IMR-90 (cell line): ENCODE measurements at regions not wholly inside any gene's neighbourhood (a gene's known extent, or its start where the extent isn't known, plus 50 kb on each side); places are given as distances from the start of the nearest gene placed in this dataset.
A peak's percentile ranks its signal among the peaks of the same experiment; 100 is the strongest.

Experiments
- ATAC-seq: fragments of 200-7000 bp; cut with Tn5 transposase; 2 replicates; pipeline ENCODE4 v1.9.1; 2020; ENCODE audit warnings: low read depth, mild to moderate bottlenecking, moderate library complexity
- BruUV-seq: library from RNA; stranded (reverse); fragments of 400-500 nt; replicated peaks from 2 replicates; lab custom pipeline; 2021; lab: Mats Ljungman, UMichigan
- CTCF ChIA-PET: fragments of 300-600 bp; formaldehyde crosslinking; extraction: SDS; loops from one replicate; lab custom pipeline; 2021; ENCODE audit warnings: antibody characterized with exemption; lab: Yijun Ruan, JAX
- POLR2A ChIA-PET: fragments of 300-600 bp; sonication (Branson Sonifier 250); formaldehyde crosslinking; loops from one replicate; lab custom pipeline; 2022; ENCODE audit warnings: antibody characterized with exemption; ENCODE audit not compliant: unreplicated experiment; lab: Charles Lee
- DNase-seq: peaks from one replicate; pipeline ENCODE4 v3.0.0; 2013
- H2AFZ ChIP-seq: replicated peaks from 2 replicates; pipeline ENCODE3; 2013; ENCODE audit warnings: low read length, mild to moderate bottlenecking; ENCODE audit not compliant: poor library complexity
- H2AK5ac ChIP-seq: 2 replicates; pipeline ENCODE4 v1.6.1; 2013; ENCODE audit warnings: low read depth, low read length, inconsistent platforms
- H2AK9ac ChIP-seq: replicated peaks from 2 replicates; pipeline ENCODE3; 2013; ENCODE audit warnings: mild to moderate bottlenecking, low read depth, low read length, moderate library complexity; ENCODE audit not compliant: poor library complexity
- H2BK120ac ChIP-seq: 2 replicates; pipeline ENCODE4 v1.6.1; 2013; ENCODE audit warnings: low read depth, low read length, inconsistent platforms
- H2BK15ac ChIP-seq: 3 replicates; pipeline ENCODE4 v1.6.1; 2013; ENCODE audit warnings: low read depth, low read length, inconsistent platforms
- H2BK20ac ChIP-seq: 2 replicates; pipeline ENCODE4 v1.6.1; 2013; ENCODE audit warnings: low read depth, mild to moderate bottlenecking, inconsistent platforms, low read length, moderate library complexity
- H2BK5ac ChIP-seq: 2 replicates; pipeline ENCODE4 v1.6.1; 2013; ENCODE audit warnings: mild to moderate bottlenecking, low read depth, low read length, inconsistent platforms; ENCODE audit not compliant: poor library complexity, severe bottlenecking
- H3K14ac ChIP-seq: replicated peaks from 2 replicates; pipeline ENCODE4 v1.6.1; 2013; ENCODE audit warnings: low read depth, low read length, inconsistent platforms
- H3K18ac ChIP-seq: 2 replicates; pipeline ENCODE4 v1.6.1; 2013; ENCODE audit warnings: low read depth, low read length, control low read depth
- H3K23ac ChIP-seq: 2 replicates; pipeline ENCODE4 v1.6.1; 2013; ENCODE audit warnings: low read depth, low read length, inconsistent platforms
- H3K27ac ChIP-seq: 2 replicates; pipeline ENCODE4 v1.5.1; 2013; ENCODE audit warnings: mild to moderate bottlenecking, control low read depth, low read length; ENCODE audit not compliant: insufficient read depth
- H3K27me3 ChIP-seq: 2 replicates; pipeline ENCODE4 v1.6.1; 2013; ENCODE audit warnings: low read length; ENCODE audit not compliant: control insufficient read depth, insufficient read depth
- H3K36me3 ChIP-seq: 2 replicates; pipeline ENCODE4 v1.6.1; 2013; ENCODE audit warnings: low read length, mixed read lengths; ENCODE audit not compliant: control insufficient read depth, insufficient read depth
- H3K4ac ChIP-seq: 2 replicates; pipeline ENCODE4 v1.6.1; 2013; ENCODE audit warnings: low read depth, low read length, inconsistent platforms
- H3K4me1 ChIP-seq: 2 replicates; pipeline ENCODE4 v1.6.1; 2013; ENCODE audit warnings: low read length, mixed read lengths; ENCODE audit not compliant: control insufficient read depth, insufficient read depth
- H3K4me2 ChIP-seq: 2 replicates; pipeline ENCODE4 v1.6.1; 2013; ENCODE audit warnings: low read depth, mild to moderate bottlenecking, control low read depth, low read length, moderate library complexity
- H3K4me3 ChIP-seq: 2 replicates; pipeline ENCODE4 v1.5.1; 2013; ENCODE audit warnings: low read depth, mild to moderate bottlenecking, control low read depth, low read length, moderate library complexity; ENCODE audit not compliant: insufficient read depth
- H3K56ac ChIP-seq: 2 replicates; pipeline ENCODE4 v1.6.1; 2013; ENCODE audit warnings: low read length, inconsistent platforms; ENCODE audit not compliant: insufficient read depth; ENCODE audit errors: extremely low read depth
- H3K79me1 ChIP-seq, 2 experiments: 2 replicates each; pipeline ENCODE4 v1.6.1; 2013; ENCODE audit warnings: low read length in 2 of 2, inconsistent platforms in 1 of 2, low read depth in 1 of 2
- H3K9ac ChIP-seq: 2 replicates; pipeline ENCODE4 v1.6.1; 2013; ENCODE audit warnings: low read depth, low read length, control low read depth
- H3K9me1 ChIP-seq: 2 replicates; pipeline ENCODE4 v1.6.1; 2013; ENCODE audit warnings: low read length, inconsistent platforms; ENCODE audit not compliant: insufficient read depth
- H3K9me3 ChIP-seq: 2 replicates; pipeline ENCODE4 v1.6.1; 2013; ENCODE audit warnings: low read length; ENCODE audit not compliant: control insufficient read depth, insufficient read depth
- H4K20me1 ChIP-seq: 2 replicates; pipeline ENCODE4 v1.6.1; 2013; ENCODE audit warnings: low read length, inconsistent platforms; ENCODE audit not compliant: insufficient read depth
- H4K5ac ChIP-seq: 2 replicates; pipeline ENCODE4 v1.6.1; 2013; ENCODE audit warnings: mild to moderate bottlenecking, low read depth, low read length, control low read depth
- H4K8ac ChIP-seq, 2 experiments: 2 replicates each; pipeline ENCODE4 v1.6.1; 2013; ENCODE audit warnings: low read depth in 2 of 2, low read length in 2 of 2, control low read depth in 1 of 2, inconsistent platforms in 1 of 2
- H4K91ac ChIP-seq: 2 replicates; pipeline ENCODE4 v1.6.1; 2013; ENCODE audit warnings: low read depth, low read length, inconsistent platforms; ENCODE audit not compliant: insufficient read depth
- BHLHE40 ChIP-seq: fragments of 150-350 bp; IDR thresholded peaks from 2 replicates; pipeline ENCODE4 v1.6.1; 2016; ENCODE audit warnings: mild to moderate bottlenecking, low read depth, low read length
- MAFK ChIP-seq: IDR thresholded peaks from 2 replicates; pipeline ENCODE4 v1.6.1; 2012; ENCODE audit warnings: low read depth, low read length, improper control_type of control experiment
- MAZ ChIP-seq: IDR thresholded peaks from 2 replicates; pipeline ENCODE4 v1.6.1; 2012; ENCODE audit warnings: low read depth, mild to moderate bottlenecking, low read length, improper control_type of control experiment, moderate library complexity, borderline replicate concordance
- NFE2L2 ChIP-seq: fragments of 150-350 bp; IDR thresholded peaks from 2 replicates; pipeline ENCODE4 v1.6.1; 2016; ENCODE audit warnings: low read depth, mild to moderate bottlenecking, low read length
- WGBS, 2 experiments: methylation state at CpG; one replicate each; pipeline versions ENCODE4 v1.1.5 to v1.1.7; 2013; ENCODE audit warnings: missing lambda C conversion rate in 2 of 2; ENCODE audit not compliant: insufficient read length in 1 of 2; ENCODE audit errors: extremely low coverage in 2 of 2; 5-methylcytosine and 5-hydroxymethylcytosine counted together
- dilution Hi-C: fragments of 300-500 bp; cut with HindIII; formaldehyde crosslinking; loops from one replicate; pipeline ENCODE4 v1.14.3; 2018; ENCODE audit warnings: low sequenced_read_pairs; ENCODE audit not compliant: unreplicated experiment
- in situ Hi-C: fragments of 300-500 bp; cut with MboI; formaldehyde crosslinking; loops from 3 replicates; pipeline ENCODE4 v1.14.3; 2019; ENCODE audit warnings: low sequenced_read_pairs, inconsistent platforms, mixed read lengths
- intact Hi-C: fragments of 100-400 bp; cut with micrococcal nuclease; formaldehyde crosslinking; loops from 2 replicates; pipeline ENCODE4 v1.10.0; 2022

- Histone ChIP-seq H3K9ac (no peak overlapping the region), H3K14ac (peak overlapping the region; percentile 60; the same call in 1 of the 2 replicates), H3K4me1 (peaks cover 7% of the 10 kb centered on the region), H3K18ac (no peak overlapping the region; the same call in 1 of the 2 replicates), H2BK15ac (peak overlapping the region; percentile 89; the same call in 2 of the 3 replicates), H3K23ac (peak overlapping the region; percentile 56; the same call in 1 of the 2 replicates), H2AK9ac (no peak overlapping the region), H4K20me1 (no peaks in the 10 kb centered on the region), H2AFZ (no peak overlapping the region), H3K4ac (peak overlapping the region; percentile 41), H3K79me1 (no peaks in the 10 kb centered on the region), H3K27ac (no peak overlapping the region), H3K4me2 (no peak overlapping the region), H2BK5ac (peak overlapping the region; percentile 20), H4K91ac (0 out of 2 replicates have a peak overlapping the region, but pooled peaks have one; percentile 16), H3K56ac (no peak overlapping the region), H4K5ac (peak overlapping the region; percentile 13; the same call in 1 of the 2 replicates), H2AK5ac (0 out of 2 replicates have a peak overlapping the region, but pooled peaks have one; percentile 58), H3K4me3 (no peak overlapping the region), H3K36me3 (no peaks in the 10 kb centered on the region), H3K27me3 (no peaks in the 10 kb centered on the region), H2BK120ac (peak overlapping the region; percentile 52; the same call in 1 of the 2 replicates), H4K8ac (peak overlapping the region in 1 of 2 experiments; percentile 73; a peak in 2 of 4 replicates), H3K9me1 (no peaks in the 10 kb centered on the region), H2BK20ac (peak overlapping the region; percentile 81), H3K9me3 (no peaks in the 10 kb centered on the region)
- 86% methylated on average over 2 of the region's 3 CpGs; no CpG with 5 or more reads in 1 of the 2 experiments for WGBS, 2 experiments
- peak; percentile 11 for DNase-seq
- ChIA-PET CTCF (interaction anchor here (1.4 kb wide), 1 partner anchor 15 kb away, joined by 3 read pairs; no protein-coding TSS in a partner anchor), POLR2A (no interaction called here)
- intact Hi-C loops (loop anchor here (2.0 to 5.0 kb wide), 2 partner anchors 66 to 292 kb away; no protein-coding TSS in a partner anchor), dilution Hi-C loops (no loop called here), in situ Hi-C loops (no loop called here)
- TF ChIP-seq MAZ (no peak), BHLHE40 (no peak), NFE2L2 (peak; percentile 3; the same call in 1 of the 2 replicates), MAFK (no peak)
- no peak for ATAC-seq
- no TSS peak for BruUV-seq
These were observed 128.7 kb downstream of the SAMD9 start for GRCh38 chr7:92988941-92989545.
